ENCODE measurements at regions not wholly inside any gene's neighbourhood (a gene's known extent, or its start where the extent isn't known, plus 50 kb on each side); places are given as distances from the start of the nearest gene placed in this dataset.
A peak's percentile ranks its signal among the peaks of the same experiment; 100 is the strongest.
"Not testable (repeated sequence)": the region's sequence is repeated elsewhere in the genome, so short reads cannot be mapped to it uniquely, and the experiment has no call there.

- no peak for DNase-seq
- no peak overlapping the region for H3K27ac Mint-ChIP-seq
- Histone ChIP-seq H3K9me3 (ENCODE audit: control insufficient read depth, low read length) (no peaks in the 10 kb centered on the region), H3K4me1 (ENCODE audit: control insufficient read depth, insufficient read depth, low read length) (peaks cover 5% of the 10 kb centered on the region), H3K36me3 (ENCODE audit: control insufficient read depth, insufficient read depth, low read length) (no peaks in the 10 kb centered on the region), H3K9ac (ENCODE audit: extremely low read depth, low read length, poor library complexity, severe bottlenecking) (no peak overlapping the region), H3K27ac (ENCODE audit: low read depth, low read length) (no peak overlapping the region), H3K27me3 (ENCODE audit: control insufficient read depth, insufficient read depth, low read length, poor library complexity, severe bottlenecking) (no peaks in the 10 kb centered on the region), H3K4me3 (ENCODE audit: low read length) (no peak overlapping the region)
- no peak for TF ChIP-seq CTCF (conservative IDR thresholded peaks at IDR 0.05)
- no peak overlapping the region for H3K4me3 Mint-ChIP-seq
- peaks cover 3% of the 10 kb centered on the region for H3K27me3 Mint-ChIP-seq (ENCODE audit: insufficient read depth)
- no peaks in the 10 kb centered on the region for H3K36me3 Mint-ChIP-seq (ENCODE audit: low read depth)
- H3K4me1 Mint-ChIP-seq = peaks cover 7% of the 10 kb centered on the region
- WGBS, 2 experiments (ENCODE audit: insufficient coverage in 1 of 2, insufficient read length in 1 of 2) = 94% methylated on average over 3 of the region's 3 CpGs; no CpG with 5 or more reads in 1 of the 2 experiments
- peaks cover 2% of the 10 kb centered on the region for H3K9me3 Mint-ChIP-seq
These were observed 165.8 kb upstream of the JUN start for GRCh38 chr1:58949551-58950220.

GRCh38 chr1:58950897-58951296, 167.1 kb upstream of the JUN start:
- Mint-ChIP-seq H3K36me3 (ENCODE audit: low read depth) (no peaks in the 10 kb centered on the region), H3K27me3 (ENCODE audit: insufficient read depth) (no peaks in the 10 kb centered on the region), H3K9me3 (peaks cover 9% of the 10 kb centered on the region), H3K27ac (no peak overlapping the region), H3K4me1 (peaks cover 7% of the 10 kb centered on the region), H3K4me3 (no peak overlapping the region)
- Histone ChIP-seq H3K9me3 (ENCODE audit: control insufficient read depth, low read length) (peaks cover 8% of the 10 kb centered on the region), H3K4me1 (ENCODE audit: control insufficient read depth, insufficient read depth, low read length) (peaks cover 5% of the 10 kb centered on the region), H3K9ac (ENCODE audit: extremely low read depth, low read length, poor library complexity, severe bottlenecking) (no peak overlapping the region), H3K27me3 (ENCODE audit: control insufficient read depth, insufficient read depth, low read length, poor library complexity, severe bottlenecking) (no peaks in the 10 kb centered on the region), H3K36me3 (ENCODE audit: control insufficient read depth, insufficient read depth, low read length) (no peaks in the 10 kb centered on the region), H3K4me3 (ENCODE audit: low read length) (no peak overlapping the region), H3K27ac (ENCODE audit: low read depth, low read length) (no peak overlapping the region)
- no peak for DNase-seq
- 95% methylated on average over 6 to 7 of the region's 7 CpGs for WGBS, 2 experiments (ENCODE audit: insufficient coverage in 1 of 2, insufficient read length in 1 of 2)
- peak; percentile 59 for TF ChIP-seq CTCF (conservative IDR thresholded peaks at IDR 0.05)

GRCh38 chr1:58953951-58954350, 170.1 kb upstream of the JUN start:
- H3K4me1 ChIP-seq (ENCODE audit: control insufficient read depth, insufficient read depth, low read length); H3K36me3 Mint-ChIP-seq (ENCODE audit: low read depth); H3K4me3 Mint-ChIP-seq; H3K9ac ChIP-seq (ENCODE audit: extremely low read depth, low read length, poor library complexity, severe bottlenecking); H3K27ac ChIP-seq (ENCODE audit: low read depth, low read length); H3K4me1 Mint-ChIP-seq; H3K4me3 ChIP-seq (ENCODE audit: low read length); H3K27ac Mint-ChIP-seq; DNase-seq; H3K27me3 Mint-ChIP-seq (ENCODE audit: insufficient read depth); H3K36me3 ChIP-seq (ENCODE audit: control insufficient read depth, insufficient read depth, low read length); H3K27me3 ChIP-seq (ENCODE audit: control insufficient read depth, insufficient read depth, low read length, poor library complexity, severe bottlenecking): not testable (repeated sequence)
- H3K9me3 Mint-ChIP-seq = peaks cover 33% of the 10 kb centered on the region
- 80 to 91% methylated on average over 1 of the region's 1 CpG for WGBS, 2 experiments (ENCODE audit: insufficient coverage in 1 of 2, insufficient read length in 1 of 2)
- peaks cover 31% of the 10 kb centered on the region for H3K9me3 ChIP-seq (ENCODE audit: control insufficient read depth, low read length)

GRCh38 chr1:58963287-58963686, 179.4 kb upstream of the JUN start:
- not testable (repeated sequence) for H3K4me1 Mint-ChIP-seq; H3K27me3 Mint-ChIP-seq (ENCODE audit: insufficient read depth); H3K36me3 Mint-ChIP-seq (ENCODE audit: low read depth); H3K4me3 ChIP-seq (ENCODE audit: low read length); H3K4me3 Mint-ChIP-seq; H3K4me1 ChIP-seq (ENCODE audit: control insufficient read depth, insufficient read depth, low read length); H3K9me3 ChIP-seq (ENCODE audit: control insufficient read depth, low read length); H3K27ac ChIP-seq (ENCODE audit: low read depth, low read length); H3K27me3 ChIP-seq (ENCODE audit: control insufficient read depth, insufficient read depth, low read length, poor library complexity, severe bottlenecking); DNase-seq; H3K36me3 ChIP-seq (ENCODE audit: control insufficient read depth, insufficient read depth, low read length); H3K27ac Mint-ChIP-seq; H3K9ac ChIP-seq (ENCODE audit: extremely low read depth, low read length, poor library complexity, severe bottlenecking)
- peaks cover 12% of the 10 kb centered on the region for H3K9me3 Mint-ChIP-seq
- WGBS, 2 experiments (ENCODE audit: insufficient coverage in 1 of 2, insufficient read length in 1 of 2) = no CpG with 5 or more reads among the region's 2 CpGs

Data from endodermal cell (in vitro differentiated cells).